ENCODE measurements at regions not wholly inside any gene's neighbourhood (a gene's known extent, or its start where the extent isn't known, plus 50 kb on each side); places are given as distances from the start of the nearest gene placed in this dataset.

DNA sequence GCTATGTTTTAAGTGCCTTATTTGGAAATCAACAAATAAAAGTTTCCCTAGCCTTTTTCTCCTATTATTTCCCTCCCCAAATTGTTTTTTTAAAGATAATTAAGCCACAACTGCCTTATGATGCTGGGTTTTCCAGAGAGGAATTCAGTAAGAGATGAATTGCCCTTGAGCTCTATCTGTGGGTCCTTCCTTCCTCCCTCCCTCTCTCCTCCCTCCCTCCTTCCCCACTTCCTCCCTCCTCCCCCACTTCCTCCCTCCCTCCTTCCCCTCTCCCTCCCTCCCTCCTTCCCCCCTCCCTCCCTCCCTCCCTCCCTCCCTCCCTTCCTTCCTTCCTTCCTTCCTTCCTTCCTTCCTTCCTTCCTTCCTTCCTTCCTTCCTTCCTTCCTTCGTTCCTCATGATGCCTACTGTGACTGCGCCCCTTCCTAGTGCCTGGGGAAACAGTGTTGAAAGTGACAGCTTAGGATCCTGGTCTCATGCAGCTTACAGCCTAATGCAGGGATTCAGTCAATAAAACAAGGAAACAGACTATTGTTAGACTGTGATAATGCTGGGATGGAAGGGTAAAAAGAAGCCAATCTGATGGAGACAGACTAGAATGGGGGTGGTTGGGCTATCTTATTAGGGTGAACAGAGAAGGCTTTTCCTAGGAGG, 1417.1 kb downstream of the AACS start:
- H3K27ac ChIP-seq, result no peak overlapping the region
- TF ChIP-seq, protein P1, sequence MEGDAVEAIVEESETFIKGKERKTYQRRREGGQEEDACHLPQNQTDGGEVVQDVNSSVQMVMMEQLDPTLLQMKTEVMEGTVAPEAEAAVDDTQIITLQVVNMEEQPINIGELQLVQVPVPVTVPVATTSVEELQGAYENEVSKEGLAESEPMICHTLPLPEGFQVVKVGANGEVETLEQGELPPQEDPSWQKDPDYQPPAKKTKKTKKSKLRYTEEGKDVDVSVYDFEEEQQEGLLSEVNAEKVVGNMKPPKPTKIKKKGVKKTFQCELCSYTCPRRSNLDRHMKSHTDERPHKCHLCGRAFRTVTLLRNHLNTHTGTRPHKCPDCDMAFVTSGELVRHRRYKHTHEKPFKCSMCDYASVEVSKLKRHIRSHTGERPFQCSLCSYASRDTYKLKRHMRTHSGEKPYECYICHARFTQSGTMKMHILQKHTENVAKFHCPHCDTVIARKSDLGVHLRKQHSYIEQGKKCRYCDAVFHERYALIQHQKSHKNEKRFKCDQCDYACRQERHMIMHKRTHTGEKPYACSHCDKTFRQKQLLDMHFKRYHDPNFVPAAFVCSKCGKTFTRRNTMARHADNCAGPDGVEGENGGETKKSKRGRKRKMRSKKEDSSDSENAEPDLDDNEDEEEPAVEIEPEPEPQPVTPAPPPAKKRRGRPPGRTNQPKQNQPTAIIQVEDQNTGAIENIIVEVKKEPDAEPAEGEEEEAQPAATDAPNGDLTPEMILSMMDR (IDR thresholded peaks at IDR 0.05; ENCODE audit: low read depth, low read length), result no peak
- no peak overlapping the region for H3K4me3 ChIP-seq

DNA sequence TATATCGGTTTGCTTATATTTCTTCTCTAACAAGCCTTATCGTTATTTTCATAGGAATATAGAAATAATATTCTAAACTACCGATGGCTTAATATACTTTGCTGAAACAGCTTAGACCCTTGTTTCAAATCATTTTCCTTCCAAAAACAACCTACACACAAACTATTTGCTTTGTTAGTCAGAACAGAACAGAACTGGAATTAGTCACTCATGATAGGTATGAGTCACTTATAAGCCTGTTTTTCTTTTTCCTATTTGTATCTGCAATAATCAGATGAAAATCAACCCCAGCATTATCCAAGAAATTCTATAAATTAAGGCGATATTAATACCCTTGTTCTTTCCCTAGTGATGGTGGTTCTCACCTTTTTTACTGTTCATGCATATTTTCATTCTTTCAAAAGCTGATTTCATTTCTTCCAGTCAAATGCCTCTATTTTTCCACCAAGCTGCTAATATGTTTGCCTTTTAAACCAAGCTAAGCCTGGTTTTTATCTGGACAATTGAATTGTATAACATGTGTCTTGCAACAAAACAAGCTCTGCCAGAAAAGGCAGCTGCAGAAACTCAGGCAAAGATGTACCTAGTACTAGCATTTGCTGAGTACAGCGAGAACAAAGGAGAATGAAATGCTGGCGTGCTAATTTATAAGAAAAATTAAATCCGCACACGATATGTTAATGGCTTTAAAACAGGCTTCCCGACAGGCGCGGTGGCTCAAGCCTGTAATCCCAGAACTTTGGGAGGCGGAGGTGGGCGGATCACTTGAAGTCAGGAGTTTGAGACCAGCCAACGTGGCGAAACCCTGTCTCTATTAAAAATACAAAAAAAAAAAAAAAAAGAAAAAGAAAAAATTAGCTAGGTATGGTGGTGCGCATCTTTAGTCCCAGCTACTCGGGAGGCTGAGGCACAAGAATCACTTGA, 1418.2 kb downstream of the AACS start:
- Histone ChIP-seq H3K4me3 (no peak overlapping the region), H3K4me1 (ENCODE audit: low read depth) (no peaks in the 10 kb centered on the region), H3K36me3 (no peaks in the 10 kb centered on the region), H3K9me3 (ENCODE audit: low read depth) (no peaks in the 10 kb centered on the region), H3K27ac (no peak overlapping the region), H3K27me3 (no peaks in the 10 kb centered on the region)
- TF ChIP-seq, protein P1 (IDR thresholded peaks at IDR 0.05; ENCODE audit: low read depth, low read length), result no peak
- DNase-seq (ENCODE audit: low read depth in 1 of 2, low spot score in 1 of 2), result peak in 1 of 2 donors; percentile 63

More for the DNA sequence above, 1417.1 kb downstream of the AACS start:
- no peaks in the 10 kb centered on the region for H3K27me3 ChIP-seq
- DNase-seq (ENCODE audit: low read depth in 1 of 2, low spot score in 1 of 2), result peak in 1 of 2 donors; percentile 2
- no peaks in the 10 kb centered on the region for H3K36me3 ChIP-seq
- H3K4me1 ChIP-seq (ENCODE audit: low read depth), result no peaks in the 10 kb centered on the region
- H3K9me3 ChIP-seq (ENCODE audit: low read depth), result no peaks in the 10 kb centered on the region

DNA sequence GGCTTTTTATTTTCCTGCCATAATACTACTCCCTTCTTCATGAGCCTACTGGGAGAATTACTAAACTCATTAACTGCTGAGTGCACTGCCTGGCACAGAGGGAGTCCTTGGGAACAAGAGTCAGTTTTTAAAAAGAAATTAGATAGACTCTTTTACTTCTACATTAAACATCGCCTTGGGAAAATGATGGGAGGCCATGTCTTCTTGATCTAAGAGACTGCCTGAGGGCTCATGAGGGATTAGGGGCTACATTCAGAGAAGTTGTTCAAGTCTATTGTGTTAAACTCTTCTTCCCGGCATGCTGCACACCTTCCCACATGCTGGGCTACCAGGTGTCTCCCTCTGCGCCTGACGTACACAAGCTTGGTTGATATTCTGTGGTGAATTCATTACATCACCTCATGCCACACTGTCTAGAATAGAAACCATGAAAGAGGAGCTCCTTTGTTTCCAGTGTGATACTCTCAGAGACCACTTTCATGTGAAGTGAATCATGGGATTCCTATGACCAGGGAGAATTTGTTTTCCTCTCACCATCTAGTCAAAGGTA, 1422.3 kb downstream of the AACS start:
- no peaks in the 10 kb centered on the region for H3K4me1 ChIP-seq (ENCODE audit: low read depth)
- no peaks in the 10 kb centered on the region for H3K27me3 ChIP-seq
- no peak overlapping the region for H3K27ac ChIP-seq
- H3K4me3 ChIP-seq, result no peak overlapping the region
- TF ChIP-seq, protein P1 (IDR thresholded peaks at IDR 0.05; ENCODE audit: low read depth, low read length), result no peak
- no peaks in the 10 kb centered on the region for H3K36me3 ChIP-seq
- H3K9me3 ChIP-seq (ENCODE audit: low read depth), result no peaks in the 10 kb centered on the region
- no peak for DNase-seq (ENCODE audit: low read depth in 1 of 2, low spot score in 1 of 2)

DNA sequence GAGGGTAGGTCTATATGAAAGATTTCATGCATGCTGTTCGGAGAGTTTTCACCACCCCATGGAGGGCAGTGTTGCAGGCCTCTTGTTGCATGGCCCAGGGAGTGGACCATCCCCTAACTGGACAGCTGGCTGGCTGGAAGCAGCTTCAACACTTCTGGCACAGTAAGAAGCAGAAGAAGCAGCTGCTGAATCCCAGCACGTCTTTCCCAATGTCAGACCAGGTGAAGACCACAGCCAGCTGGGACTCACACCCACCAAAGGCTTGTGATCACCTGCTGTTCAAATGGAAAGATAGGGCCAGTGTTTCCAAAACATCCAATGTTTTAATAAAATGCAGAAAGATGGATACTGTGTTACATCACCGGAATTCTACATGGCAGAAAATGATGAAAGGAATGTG, 1423.6 kb downstream of the AACS start:
- Histone ChIP-seq H3K36me3 (no peaks in the 10 kb centered on the region), H3K27ac (no peak overlapping the region), H3K27me3 (no peaks in the 10 kb centered on the region), H3K4me3 (no peak overlapping the region), H3K9me3 (ENCODE audit: low read depth) (no peaks in the 10 kb centered on the region), H3K4me1 (ENCODE audit: low read depth) (no peaks in the 10 kb centered on the region)
- no peak for DNase-seq (ENCODE audit: low read depth in 1 of 2, low spot score in 1 of 2)
- TF ChIP-seq, protein P1 (IDR thresholded peaks at IDR 0.05; ENCODE audit: low read depth, low read length), result no peak

DNA sequence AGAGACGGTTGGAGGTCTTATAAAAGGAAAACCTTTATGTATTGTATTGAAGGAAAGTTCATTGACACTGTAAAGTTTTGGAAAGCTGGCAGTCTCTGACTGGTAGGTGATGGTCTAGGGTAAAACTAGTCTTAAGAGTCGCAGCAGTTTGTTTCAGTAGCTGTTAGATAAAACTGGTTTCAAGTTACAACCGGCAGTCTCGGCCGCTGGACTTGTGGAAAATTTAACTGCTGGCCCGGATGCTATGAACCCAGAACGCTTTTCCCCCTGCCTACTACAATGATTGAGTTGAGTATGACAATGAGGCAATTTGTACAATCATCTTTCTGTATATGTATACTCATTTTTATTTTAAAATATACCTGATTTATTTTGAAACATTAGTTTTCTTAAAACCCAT, 1426.9 kb downstream of the AACS start:
- Histone ChIP-seq H3K27ac (no peak overlapping the region), H3K4me1 (ENCODE audit: low read depth) (no peaks in the 10 kb centered on the region), H3K9me3 (ENCODE audit: low read depth) (no peaks in the 10 kb centered on the region), H3K36me3 (no peaks in the 10 kb centered on the region), H3K27me3 (no peaks in the 10 kb centered on the region), H3K4me3 (no peak overlapping the region)
- peak; percentile 1 to 21 for DNase-seq (ENCODE audit: low read depth in 1 of 2, low spot score in 1 of 2)
- TF ChIP-seq, protein P1 (IDR thresholded peaks at IDR 0.05; ENCODE audit: low read depth, low read length), result no peak
